AG10803 (cell line): ENCODE measurements at regions not wholly inside any gene's neighbourhood (a gene's known extent, or its start where the extent isn't known, plus 50 kb on each side); places are given as distances from the start of the nearest gene placed in this dataset.

Source experiments
- DNase-seq: peaks from one replicate; pipeline ENCODE4 v3.0.0; 2010; ENCODE audit warnings: low read depth
- H3K4me3 ChIP-seq: 2 replicates; pipeline ENCODE4 v1.5.1; 2011; ENCODE audit warnings: mild to moderate bottlenecking, low read length, control low read depth
- TF ChIP-seq, protein P1 (sequence below): conservative IDR thresholded peaks from 2 replicates; pipeline ENCODE4 v1.5.1; 2011; ENCODE audit warnings: mild to moderate bottlenecking, low read length, control low read depth, inconsistent platforms

DNA sequence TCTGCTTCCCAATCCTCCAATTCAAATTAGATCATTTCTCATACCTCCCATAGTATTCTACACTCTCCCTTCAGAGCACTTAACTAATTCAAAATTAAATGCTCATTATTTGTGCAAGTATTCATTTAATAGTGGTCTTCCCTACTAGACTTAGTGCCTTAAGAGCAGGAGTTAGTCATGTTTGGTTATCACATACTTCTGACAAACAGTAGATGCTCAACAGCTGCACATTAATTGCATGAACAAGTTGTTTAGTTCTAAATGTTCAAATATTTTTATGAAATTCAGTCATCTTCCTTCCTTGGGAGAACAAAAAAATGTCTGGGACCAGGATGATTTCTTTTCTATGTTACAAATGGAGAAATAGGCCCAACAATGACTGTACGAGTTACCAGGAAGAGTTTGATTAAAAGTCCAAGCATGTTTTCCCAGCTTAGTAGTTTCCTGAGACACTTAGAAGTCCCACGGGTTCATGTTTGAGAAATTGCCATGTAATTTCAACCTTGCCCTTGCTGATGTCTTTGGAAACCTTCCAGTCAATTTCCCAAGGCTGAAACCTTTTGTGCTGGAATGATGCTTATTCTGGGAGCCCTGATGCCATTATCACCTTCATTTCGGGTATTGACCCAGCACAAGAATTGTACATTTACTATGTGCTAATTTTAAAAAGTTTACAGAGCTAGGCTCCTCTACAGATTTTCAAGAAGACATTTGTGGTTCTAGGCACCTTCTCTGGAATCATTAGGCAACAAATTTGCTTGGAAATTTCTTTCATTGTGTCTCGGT, 437.9 kb upstream of the PLXNA2 start:
- no peak for DNase-seq
- H3K4me3 ChIP-seq = no peak overlapping the region
- TF ChIP-seq, protein P1, sequence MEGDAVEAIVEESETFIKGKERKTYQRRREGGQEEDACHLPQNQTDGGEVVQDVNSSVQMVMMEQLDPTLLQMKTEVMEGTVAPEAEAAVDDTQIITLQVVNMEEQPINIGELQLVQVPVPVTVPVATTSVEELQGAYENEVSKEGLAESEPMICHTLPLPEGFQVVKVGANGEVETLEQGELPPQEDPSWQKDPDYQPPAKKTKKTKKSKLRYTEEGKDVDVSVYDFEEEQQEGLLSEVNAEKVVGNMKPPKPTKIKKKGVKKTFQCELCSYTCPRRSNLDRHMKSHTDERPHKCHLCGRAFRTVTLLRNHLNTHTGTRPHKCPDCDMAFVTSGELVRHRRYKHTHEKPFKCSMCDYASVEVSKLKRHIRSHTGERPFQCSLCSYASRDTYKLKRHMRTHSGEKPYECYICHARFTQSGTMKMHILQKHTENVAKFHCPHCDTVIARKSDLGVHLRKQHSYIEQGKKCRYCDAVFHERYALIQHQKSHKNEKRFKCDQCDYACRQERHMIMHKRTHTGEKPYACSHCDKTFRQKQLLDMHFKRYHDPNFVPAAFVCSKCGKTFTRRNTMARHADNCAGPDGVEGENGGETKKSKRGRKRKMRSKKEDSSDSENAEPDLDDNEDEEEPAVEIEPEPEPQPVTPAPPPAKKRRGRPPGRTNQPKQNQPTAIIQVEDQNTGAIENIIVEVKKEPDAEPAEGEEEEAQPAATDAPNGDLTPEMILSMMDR = no peak

DNA sequence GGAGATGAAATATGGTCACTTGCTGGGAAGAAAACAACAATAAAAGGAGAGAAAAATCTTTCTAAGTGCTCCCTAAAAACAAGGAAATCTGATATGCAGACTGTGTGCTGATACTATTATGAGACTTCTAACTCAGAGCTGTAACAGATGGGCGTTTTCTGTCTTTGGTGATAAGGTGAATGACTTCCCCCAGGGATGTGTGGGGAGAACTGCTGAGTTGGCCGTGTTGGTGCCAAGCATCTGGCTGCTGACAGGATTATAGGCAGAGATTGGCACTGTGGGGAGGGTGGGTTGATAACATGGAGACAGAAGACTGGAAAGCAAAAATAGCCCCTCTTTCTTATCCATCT, 438.5 kb upstream of the PLXNA2 start:
- H3K4me3 ChIP-seq = no peak overlapping the region
- TF ChIP-seq, protein P1 = no peak
- no peak for DNase-seq

DNA sequence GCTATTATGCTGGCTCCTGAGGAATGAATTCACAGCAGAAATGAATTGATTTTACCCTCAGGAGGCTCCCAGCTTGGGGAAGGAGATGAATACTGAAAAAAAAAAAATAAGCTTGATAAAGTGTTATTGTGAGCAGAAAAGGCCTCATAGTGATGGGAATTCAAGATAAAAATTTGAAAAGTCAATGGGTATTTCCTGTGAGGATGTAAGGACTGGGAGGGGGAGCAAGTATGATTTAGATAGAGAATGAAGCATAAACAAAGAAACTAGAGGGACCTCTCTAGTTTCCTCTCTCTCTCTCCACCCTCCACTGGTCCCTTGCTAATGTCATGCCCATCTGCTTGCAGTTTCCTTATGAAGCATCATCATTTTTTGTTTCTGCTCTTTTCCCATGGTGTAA, 439.0 kb upstream of the PLXNA2 start:
- no peak overlapping the region for H3K4me3 ChIP-seq
- no peak for DNase-seq
- TF ChIP-seq, protein P1 = no peak

- DNase-seq = no peak
- TF ChIP-seq, protein P1 = no peak
- no peak overlapping the region for H3K4me3 ChIP-seq
Observed at GRCh38 chr1:208684192-208684591, 440.0 kb upstream of the PLXNA2 start.

DNA sequence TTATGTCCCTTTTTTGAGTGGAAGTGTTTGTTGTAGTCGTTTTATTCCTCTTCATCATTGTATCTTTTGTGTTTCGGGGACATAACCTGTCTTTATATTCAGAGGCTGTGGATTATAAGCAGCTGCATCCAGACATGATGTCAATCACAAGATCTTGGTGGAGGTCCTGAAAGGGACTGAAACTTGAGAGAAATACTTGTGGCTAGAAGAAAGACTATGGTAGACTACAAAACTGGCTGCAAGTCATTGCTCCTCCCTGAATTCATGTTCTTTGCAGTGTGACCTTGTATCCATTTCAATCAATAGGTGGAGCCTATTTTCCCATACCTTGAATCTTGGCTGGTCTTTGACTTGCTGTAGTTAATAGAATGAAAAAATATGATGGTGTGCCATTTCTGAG, 442.4 kb upstream of the PLXNA2 start:
- no peak overlapping the region for H3K4me3 ChIP-seq
- DNase-seq = no peak
- TF ChIP-seq, protein P1 = no peak

- DNase-seq = no peak
- no peak overlapping the region for H3K4me3 ChIP-seq
- TF ChIP-seq, protein P1 = no peak
Observed at GRCh38 chr1:208688656-208689315, 444.6 kb upstream of the PLXNA2 start.

DNA sequence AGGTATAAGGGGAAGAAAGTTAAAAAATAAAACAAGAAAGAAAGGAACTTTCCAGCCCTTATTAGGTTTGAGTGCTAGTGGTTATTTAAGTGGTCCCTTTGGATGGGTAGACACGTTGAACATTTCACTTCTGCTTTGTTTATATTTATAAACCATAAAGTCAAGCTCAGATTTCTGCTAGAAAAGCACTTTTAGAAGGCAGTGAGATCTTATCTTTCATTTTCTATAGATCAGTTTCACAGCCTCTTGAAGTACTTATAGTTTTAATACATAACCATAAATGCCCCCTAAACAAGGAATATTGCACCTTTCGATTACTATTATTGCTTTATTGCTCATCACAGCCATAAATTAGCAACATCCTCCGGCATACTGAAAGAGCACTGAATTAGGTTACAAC, 446.8 kb upstream of the PLXNA2 start:
- DNase-seq = no peak
- no peak overlapping the region for H3K4me3 ChIP-seq
- TF ChIP-seq, protein P1 = no peak
